ENCODE measurements at regions not wholly inside any gene's neighbourhood (a gene's known extent, or its start where the extent isn't known, plus 50 kb on each side); places are given as distances from the start of the nearest gene placed in this dataset.

- no peaks in the 10 kb centered on the region for H3K9me3 ChIP-seq (ENCODE audit: control insufficient read depth, low read length)
- 26 to 32% methylated on average over 2 of the region's 2 CpGs for WGBS, 2 donors
- no peak for ATAC-seq (ENCODE audit: low FRiP score)
- no peaks in the 10 kb centered on the region for H3K36me3 ChIP-seq (ENCODE audit: control insufficient read depth in 1 of 2, insufficient read depth in 2 of 2, low read length in 1 of 2)
- no peak for DNase-seq
- H3K27ac ChIP-seq (ENCODE audit: low read depth in 1 of 2, low read length in 2 of 2), result no peak overlapping the region
- no peak overlapping the region for H3K4me3 ChIP-seq (ENCODE audit: low read length in 2 of 2)
- H3K4me1 ChIP-seq (ENCODE audit: control insufficient read depth in 1 of 2, insufficient read depth in 2 of 2, low read length in 2 of 2), result no peaks in the 10 kb centered on the region
- intact Hi-C loops (cut with DNase I), result no loop called here
- H3K27me3 ChIP-seq (ENCODE audit: control insufficient read depth in 1 of 2, insufficient read depth in 2 of 2, low read length in 1 of 2), result no peaks in the 10 kb centered on the region
These were observed 190.9 kb downstream of the HS3ST3A1 start for GRCh38 chr17:13410874-13411273.

GRCh38 chr17:13410214-13410613 is 191.5 kb downstream of the HS3ST3A1 start:
- Histone ChIP-seq H3K36me3 (ENCODE audit: control insufficient read depth in 1 of 2, insufficient read depth in 2 of 2, low read length in 1 of 2) (no peaks in the 10 kb centered on the region), H3K4me1 (ENCODE audit: control insufficient read depth in 1 of 2, insufficient read depth in 2 of 2, low read length in 2 of 2) (no peaks in the 10 kb centered on the region), H3K4me3 (ENCODE audit: low read length in 2 of 2) (no peak overlapping the region), H3K9me3 (ENCODE audit: control insufficient read depth, low read length) (no peaks in the 10 kb centered on the region), H3K27me3 (ENCODE audit: control insufficient read depth in 1 of 2, insufficient read depth in 2 of 2, low read length in 1 of 2) (no peaks in the 10 kb centered on the region), H3K27ac (ENCODE audit: low read depth in 1 of 2, low read length in 2 of 2) (no peak overlapping the region)
- DNase-seq (no peak), ATAC-seq (ENCODE audit: low FRiP score) (no peak)
- intact Hi-C loops (cut with DNase I), result no loop called here
- 47 to 63% methylated on average over 3 of the region's 3 CpGs for WGBS, 2 donors

GRCh38 chr17:13409455-13409854 is 192.3 kb downstream of the HS3ST3A1 start:
- DNase-seq (no peak), ATAC-seq (ENCODE audit: low FRiP score) (no peak)
- H3K4me3 ChIP-seq (ENCODE audit: low read length in 2 of 2), result no peak overlapping the region
- no peak overlapping the region for H3K27ac ChIP-seq (ENCODE audit: low read depth in 1 of 2, low read length in 2 of 2)
- 73 to 86% methylated on average over 1 of the region's 1 CpG for WGBS, 2 donors
- H3K9me3 ChIP-seq (ENCODE audit: control insufficient read depth, low read length), result no peaks in the 10 kb centered on the region
- intact Hi-C loops (cut with DNase I), result no loop called here
- H3K27me3 ChIP-seq (ENCODE audit: control insufficient read depth in 1 of 2, insufficient read depth in 2 of 2, low read length in 1 of 2), result no peaks in the 10 kb centered on the region
- no peaks in the 10 kb centered on the region for H3K4me1 ChIP-seq (ENCODE audit: control insufficient read depth in 1 of 2, insufficient read depth in 2 of 2, low read length in 2 of 2)
- H3K36me3 ChIP-seq (ENCODE audit: control insufficient read depth in 1 of 2, insufficient read depth in 2 of 2, low read length in 1 of 2), result no peaks in the 10 kb centered on the region

- 78 to 82% methylated on average over 6 of the region's 6 CpGs for WGBS, 2 donors
- no peaks in the 10 kb centered on the region for H3K4me1 ChIP-seq (ENCODE audit: control insufficient read depth in 1 of 2, insufficient read depth in 2 of 2, low read length in 2 of 2)
These were observed 194.3 kb downstream of the HS3ST3A1 start for GRCh38 chr17:13407381-13407780.

GRCh38 chr17:13405807-13406206 is 195.9 kb downstream of the HS3ST3A1 start:
- H3K36me3 ChIP-seq (ENCODE audit: control insufficient read depth in 1 of 2, insufficient read depth in 2 of 2, low read length in 1 of 2), result no peaks in the 10 kb centered on the region
- no peak for ATAC-seq (ENCODE audit: low FRiP score)
- no peaks in the 10 kb centered on the region for H3K4me1 ChIP-seq (ENCODE audit: control insufficient read depth in 1 of 2, insufficient read depth in 2 of 2, low read length in 2 of 2)
- intact Hi-C loops (cut with DNase I), result no loop called here
- DNase-seq, result no peak
- H3K27me3 ChIP-seq (ENCODE audit: control insufficient read depth in 1 of 2, insufficient read depth in 2 of 2, low read length in 1 of 2), result peaks cover 0 to 1% of the 10 kb centered on the region in 2 donors
- H3K9me3 ChIP-seq (ENCODE audit: control insufficient read depth, low read length), result no peaks in the 10 kb centered on the region
- H3K27ac ChIP-seq (ENCODE audit: low read depth in 1 of 2, low read length in 2 of 2), result no peak overlapping the region
- WGBS, 2 donors, result 27 to 37% methylated on average over 3 of the region's 3 CpGs
- no peak overlapping the region for H3K4me3 ChIP-seq (ENCODE audit: low read length in 2 of 2)

More at GRCh38 chr17:13407381-13407780, 194.3 kb downstream of the HS3ST3A1 start:
- peaks cover 0 to 1% of the 10 kb centered on the region in 2 donors for H3K27me3 ChIP-seq (ENCODE audit: control insufficient read depth in 1 of 2, insufficient read depth in 2 of 2, low read length in 1 of 2)
- H3K27ac ChIP-seq (ENCODE audit: low read depth in 1 of 2, low read length in 2 of 2), result no peak overlapping the region
- H3K36me3 ChIP-seq (ENCODE audit: control insufficient read depth in 1 of 2, insufficient read depth in 2 of 2, low read length in 1 of 2), result no peaks in the 10 kb centered on the region
- H3K9me3 ChIP-seq (ENCODE audit: control insufficient read depth, low read length), result no peaks in the 10 kb centered on the region
- H3K4me3 ChIP-seq (ENCODE audit: low read length in 2 of 2), result no peak overlapping the region
- intact Hi-C loops (cut with DNase I), result no loop called here
- no peak for DNase-seq
- ATAC-seq (ENCODE audit: low FRiP score), result no peak

- Histone ChIP-seq H3K36me3 (ENCODE audit: control insufficient read depth in 1 of 2, insufficient read depth in 2 of 2, low read length in 1 of 2) (no peaks in the 10 kb centered on the region), H3K27ac (ENCODE audit: low read depth in 1 of 2, low read length in 2 of 2) (no peak overlapping the region), H3K4me1 (ENCODE audit: control insufficient read depth in 1 of 2, insufficient read depth in 2 of 2, low read length in 2 of 2) (no peaks in the 10 kb centered on the region), H3K4me3 (ENCODE audit: low read length in 2 of 2) (no peak overlapping the region), H3K27me3 (ENCODE audit: control insufficient read depth in 1 of 2, insufficient read depth in 2 of 2, low read length in 1 of 2) (peaks cover 0 to 1% of the 10 kb centered on the region in 2 donors), H3K9me3 (ENCODE audit: control insufficient read depth, low read length) (no peaks in the 10 kb centered on the region)
- intact Hi-C loops (cut with DNase I), result no loop called here
- no peak for DNase-seq
- no peak for ATAC-seq (ENCODE audit: low FRiP score)
- 79 to 81% methylated on average over 1 of the region's 1 CpG for WGBS, 2 donors
These were observed 196.6 kb downstream of the HS3ST3A1 start for GRCh38 chr17:13405080-13405479.

- H3K36me3 ChIP-seq (ENCODE audit: control insufficient read depth in 1 of 2, insufficient read depth in 2 of 2, low read length in 1 of 2), result no peaks in the 10 kb centered on the region
- DNase-seq (no peak), ATAC-seq (ENCODE audit: low FRiP score) (no peak)
- no peaks in the 10 kb centered on the region for H3K9me3 ChIP-seq (ENCODE audit: control insufficient read depth, low read length)
- 56 to 68% methylated on average over 4 of the region's 4 CpGs for WGBS, 2 donors
- peaks cover 0 to 1% of the 10 kb centered on the region in 2 donors for H3K27me3 ChIP-seq (ENCODE audit: control insufficient read depth in 1 of 2, insufficient read depth in 2 of 2, low read length in 1 of 2)
- H3K4me1 ChIP-seq (ENCODE audit: control insufficient read depth in 1 of 2, insufficient read depth in 2 of 2, low read length in 2 of 2), result no peaks in the 10 kb centered on the region
- H3K27ac ChIP-seq (ENCODE audit: low read depth in 1 of 2, low read length in 2 of 2), result no peak overlapping the region
- H3K4me3 ChIP-seq (ENCODE audit: low read length in 2 of 2), result no peak overlapping the region
- intact Hi-C loops (cut with DNase I), result no loop called here
These were observed 197.5 kb downstream of the HS3ST3A1 start for GRCh38 chr17:13403982-13404946.

GRCh38 chr17:13400491-13400890 is 201.2 kb downstream of the HS3ST3A1 start:
- ATAC-seq (ENCODE audit: low FRiP score) (no peak), DNase-seq (no peak)
- Histone ChIP-seq H3K9me3 (ENCODE audit: control insufficient read depth, low read length) (no peaks in the 10 kb centered on the region), H3K27me3 (ENCODE audit: control insufficient read depth in 1 of 2, insufficient read depth in 2 of 2, low read length in 1 of 2) (peaks cover 0 to 1% of the 10 kb centered on the region in 2 donors), H3K4me3 (ENCODE audit: low read length in 2 of 2) (no peak overlapping the region), H3K4me1 (ENCODE audit: control insufficient read depth in 1 of 2, insufficient read depth in 2 of 2, low read length in 2 of 2) (no peaks in the 10 kb centered on the region), H3K27ac (ENCODE audit: low read depth in 1 of 2, low read length in 2 of 2) (no peak overlapping the region), H3K36me3 (ENCODE audit: control insufficient read depth in 1 of 2, insufficient read depth in 2 of 2, low read length in 1 of 2) (no peaks in the 10 kb centered on the region)
- 76 to 81% methylated on average over 2 of the region's 2 CpGs for WGBS, 2 donors
- intact Hi-C loops (cut with DNase I), result no loop called here

GRCh38 chr17:13398853-13399252 is 202.9 kb downstream of the HS3ST3A1 start:
- Histone ChIP-seq H3K27ac (ENCODE audit: low read depth in 1 of 2, low read length in 2 of 2) (no peak overlapping the region), H3K9me3 (ENCODE audit: control insufficient read depth, low read length) (peaks cover 2% of the 10 kb centered on the region), H3K36me3 (ENCODE audit: control insufficient read depth in 1 of 2, insufficient read depth in 2 of 2, low read length in 1 of 2) (no peaks in the 10 kb centered on the region), H3K4me1 (ENCODE audit: control insufficient read depth in 1 of 2, insufficient read depth in 2 of 2, low read length in 2 of 2) (no peaks in the 10 kb centered on the region), H3K4me3 (ENCODE audit: low read length in 2 of 2) (no peak overlapping the region), H3K27me3 (ENCODE audit: control insufficient read depth in 1 of 2, insufficient read depth in 2 of 2, low read length in 1 of 2) (peaks cover 0 to 1% of the 10 kb centered on the region in 2 donors)
- no peak for DNase-seq
- no peak for ATAC-seq (ENCODE audit: low FRiP score)
- WGBS, 2 donors, result 45 to 51% methylated on average over 1 of the region's 1 CpG
- intact Hi-C loops (cut with DNase I), result no loop called here

Measured in aorta (tissue), 5 donors.